HepG2 (cell line): ENCODE measurements at regions not wholly inside any gene's neighbourhood (a gene's known extent, or its start where the extent isn't known, plus 50 kb on each side); places are given as distances from the start of the nearest gene placed in this dataset.

Source experiments
- ATAC-seq: fragments of 200-7000 bp; cut with Tn5 transposase; 3 replicates; pipeline ENCODE4 v1.9.1; 2020; ENCODE audit warnings: mild to moderate bottlenecking, moderate library complexity
- BruUV-seq: library from RNA; stranded (reverse); fragments of 400-500 nt; replicated peaks from 2 replicates; lab custom pipeline; 2021; lab: Mats Ljungman, UMichigan
- CTCF ChIA-PET: fragments of 300-600 bp; formaldehyde crosslinking; extraction: SDS; loops from one replicate; lab custom pipeline; 2021; ENCODE audit warnings: low total read pairs, inconsistent platforms, low intra/inter-chr PET ratio; lab: Yijun Ruan, JAX
- POLR2A ChIA-PET: fragments of 350-600 bp; sonication (Branson Sonifier 250); formaldehyde crosslinking; loops from one replicate; lab custom pipeline; 2020; ENCODE audit warnings: antibody characterized with exemption, inconsistent platforms; lab: Yijun Ruan, JAX
- DNase-seq: peaks from one replicate; pipeline ENCODE4 v3.0.0-alpha.2; 2015; ENCODE audit warnings: low spot score
- FAIRE-seq: peaks from 3 replicates; lab custom pipeline; 2011; peaks lifted over from hg19 to GRCh38; lab: Jason Lieb, UNC
- H2AFZ ChIP-seq: one replicate; pipeline ENCODE4 v1.6.1; 2011; ENCODE audit warnings: low read length, inconsistent platforms
- H3K27ac ChIP-seq: fragments of 300-600 bp; 3 replicates; pipeline ENCODE4 v1.8.0; 2011; ENCODE audit warnings: mixed run types, mild to moderate bottlenecking, mixed read lengths, low read length, inconsistent platforms; ENCODE audit not compliant: insufficient read depth; ENCODE audit errors: extremely low read length
- H3K27me3 ChIP-seq, 2 experiments: fragments of 200-600 bp in 1 of 2; 2 replicates in 1 of 2; 3 replicates in 1 of 2; pipeline versions ENCODE4 v1.6.0 to v1.8.0; 2011; ENCODE audit warnings: low read length in 2 of 2, mild to moderate bottlenecking in 2 of 2, moderate library complexity in 2 of 2, inconsistent platforms in 1 of 2; ENCODE audit not compliant: insufficient read depth in 2 of 2, control insufficient read depth in 1 of 2
- H3K36me3 ChIP-seq, 2 experiments: fragments of 200-600 bp in 1 of 2; replicated peaks in 1 of 2; 2 replicates in 1 of 2; 3 replicates in 1 of 2; pipeline versions ENCODE4 v1.5.1 to v1.8.0; 2011; ENCODE audit warnings: low read length in 2 of 2, inconsistent platforms in 1 of 2; ENCODE audit not compliant: insufficient read depth in 2 of 2, control insufficient read depth in 1 of 2
- H3K4me1 ChIP-seq: 2 replicates; pipeline ENCODE4 v1.5.1; 2012; ENCODE audit warnings: low read length, inconsistent platforms; ENCODE audit not compliant: insufficient read depth
- H3K4me2 ChIP-seq: 2 replicates; pipeline ENCODE4 v1.6.0; 2011; ENCODE audit warnings: low read depth, low read length, inconsistent platforms
- H3K4me3 ChIP-seq, 3 experiments: fragments of 200-600 bp in 1 of 3; sonication (generic), shearing (Covaris generic) in 1 of 3; replicated peaks in 1 of 3; 2 replicates each; pipeline ENCODE4 v1.5.1; 2011 to 2016; ENCODE audit warnings: low read length in 3 of 3, inconsistent platforms in 2 of 3, low read depth in 2 of 3, mild to moderate bottlenecking in 2 of 3, control low read depth in 1 of 3, mixed read lengths in 1 of 3; ENCODE audit not compliant: insufficient read depth in 1 of 3
- H3K79me2 ChIP-seq: one replicate; pipeline ENCODE4 v1.6.1; 2011; ENCODE audit warnings: low read length, inconsistent platforms; ENCODE audit not compliant: insufficient read depth
- H3K9ac ChIP-seq: 2 replicates; pipeline ENCODE4 v1.6.0; 2011; ENCODE audit warnings: mild to moderate bottlenecking, low read depth, low read length, inconsistent platforms; ENCODE audit not compliant: insufficient read depth
- H3K9me3 ChIP-seq: 2 replicates; pipeline ENCODE4 v1.5.1; 2012; ENCODE audit warnings: mild to moderate bottlenecking, low read length
- H4K20me1 ChIP-seq: 2 replicates; pipeline ENCODE4 v1.6.0; 2011; ENCODE audit warnings: inconsistent platforms, mild to moderate bottlenecking, low read length, moderate library complexity; ENCODE audit not compliant: insufficient read depth
- CENPT ChIP-seq: sonication (generic); formaldehyde crosslinking; IDR thresholded peaks from 2 replicates; pipeline ENCODE4 v1.8.0; 2022; ENCODE audit warnings: low read depth, mild to moderate bottlenecking, moderate library complexity, missing genetic modification reagents
- DNMT1 ChIP-seq: sonication (generic); formaldehyde crosslinking; IDR thresholded peaks from 2 replicates; pipeline ENCODE4 v1.5.1; 2020; ENCODE audit warnings: mild to moderate bottlenecking, missing genetic modification reagents
- HOXA9 ChIP-seq: sonication (generic); formaldehyde crosslinking; IDR thresholded peaks from 2 replicates; pipeline ENCODE4 v1.8.1; 2022; ENCODE audit warnings: missing genetic modification reagents, mild to moderate bottlenecking, moderate library complexity, borderline replicate concordance
- POLR2G ChIP-seq: fragments of 200-400 bp; formaldehyde crosslinking; IDR thresholded peaks from 2 replicates; pipeline ENCODE4 v1.6.1; 2018; ENCODE audit warnings: mild to moderate bottlenecking, low read depth, low read length, moderate library complexity
- YEATS2 ChIP-seq: sonication (generic); formaldehyde crosslinking; IDR thresholded peaks from 2 replicates; pipeline ENCODE4 v1.4.0; 2020; ENCODE audit warnings: missing genetic modification reagents, borderline replicate concordance
- ZBTB7B ChIP-seq: sonication (generic); formaldehyde crosslinking; IDR thresholded peaks from 2 replicates; pipeline ENCODE4 v1.4.0; 2020; ENCODE audit warnings: missing genetic modification reagents
- ZIK1 ChIP-seq: sonication (generic); formaldehyde crosslinking; IDR thresholded peaks from 2 replicates; pipeline ENCODE4 v1.5.0; 2020; ENCODE audit warnings: mild to moderate bottlenecking, low read depth, missing genetic modification reagents, borderline replicate concordance
- ZNF546 ChIP-seq: sonication (generic); formaldehyde crosslinking; conservative IDR thresholded peaks from 2 replicates; pipeline ENCODE4 v1.8.1; 2023; ENCODE audit warnings: mild to moderate bottlenecking, missing genetic modification reagents
- WGBS: methylation state at CpG from one replicate; pipeline ENCODE4 v1.1.6; 2017; ENCODE audit warnings: low lambda C conversion rate; 5-methylcytosine and 5-hydroxymethylcytosine counted together
- in situ Hi-C: cut with HindIII; loops from 2 replicates; pipeline ENCODE4 v1.10.0; 2017; ENCODE audit warnings: low pct_unique_long_range_greater_than_20kb; ENCODE audit not compliant: extremely low pct_ligation_motif_present
- intact Hi-C: fragments of 100-400 bp; cut with micrococcal nuclease; formaldehyde crosslinking; loops from one replicate; pipeline ENCODE4 v1.10.0; 2022; ENCODE audit not compliant: unreplicated experiment
- TF ChIP-seq, protein P1 (sequence below): IDR thresholded peaks from 2 replicates; pipeline ENCODE4 v1.6.1; 2016; ENCODE audit warnings: missing compliant biosample characterization, missing genetic modification reagents, borderline replicate concordance
- TF ChIP-seq, protein P2 (sequence below): sonication (generic); formaldehyde crosslinking; IDR thresholded peaks from 2 replicates; pipeline ENCODE4 v1.4.0; 2020; ENCODE audit warnings: missing genetic modification reagents, borderline replicate concordance

DNA sequence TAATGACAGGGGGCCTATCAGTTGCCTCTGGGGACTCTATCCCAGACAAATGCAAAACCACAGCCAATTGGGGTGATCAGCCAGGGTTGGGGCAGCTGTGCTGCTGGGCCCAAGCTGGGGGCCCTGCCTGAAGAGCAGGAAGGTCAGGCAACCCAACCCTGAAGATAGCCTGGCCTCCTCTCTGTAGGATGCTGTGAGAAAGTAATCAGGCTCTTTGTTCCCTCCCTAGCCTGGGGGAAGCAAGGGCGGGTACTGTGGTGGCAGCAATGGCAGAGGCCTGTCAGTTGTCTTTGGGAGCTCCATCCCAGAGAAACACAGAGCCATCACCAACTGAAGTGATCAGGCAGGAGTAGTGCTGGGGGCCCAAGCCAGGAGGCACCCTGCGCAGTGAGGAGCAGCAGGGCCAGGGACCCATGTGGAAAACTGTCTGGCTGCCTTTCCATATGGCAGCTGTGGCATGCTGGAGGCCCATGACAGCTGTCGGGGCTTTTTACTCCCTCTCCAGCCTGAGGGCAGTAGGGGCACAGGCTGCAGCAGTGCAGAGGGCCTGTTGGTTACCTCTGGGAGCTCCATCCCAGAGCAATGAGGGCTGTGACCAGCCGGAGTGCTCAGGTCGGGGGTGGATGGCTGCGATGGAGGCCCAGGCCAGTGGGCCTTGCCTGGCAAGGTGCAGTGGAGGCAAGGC lies 73.6 kb upstream of the ATP12A start:
- DNase-seq (no peak), ATAC-seq (no peak; the same call in 2 of the 3 replicates)
- H3K9ac ChIP-seq: no peak overlapping the region
- H3K4me2 ChIP-seq: no peak overlapping the region
- BruUV-seq: no TSS peak
- intact Hi-C loops: loop anchor here (1.0 to 10.0 kb wide), 2 partner anchors 65 to 118 kb away; no protein-coding TSS in a partner anchor
- no peaks in the 10 kb centered on the region for H3K9me3 ChIP-seq
- H3K4me1 ChIP-seq: no peaks in the 10 kb centered on the region
- TF ChIP-seq, protein P1, sequence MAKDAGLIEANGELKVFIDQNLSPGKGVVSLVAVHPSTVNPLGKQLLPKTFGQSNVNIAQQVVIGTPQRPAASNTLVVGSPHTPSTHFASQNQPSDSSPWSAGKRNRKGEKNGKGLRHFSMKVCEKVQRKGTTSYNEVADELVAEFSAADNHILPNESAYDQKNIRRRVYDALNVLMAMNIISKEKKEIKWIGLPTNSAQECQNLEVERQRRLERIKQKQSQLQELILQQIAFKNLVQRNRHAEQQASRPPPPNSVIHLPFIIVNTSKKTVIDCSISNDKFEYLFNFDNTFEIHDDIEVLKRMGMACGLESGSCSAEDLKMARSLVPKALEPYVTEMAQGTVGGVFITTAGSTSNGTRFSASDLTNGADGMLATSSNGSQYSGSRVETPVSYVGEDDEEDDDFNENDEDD (CRISPR knock-in tag): no peak
- no peak for TF ChIP-seq CENPT
- TF ChIP-seq ZNF546 (CRISPR knock-in tag): no peak
- no peak for TF ChIP-seq ZIK1
- no peak for TF ChIP-seq POLR2G
- TF ChIP-seq DNMT1 (CRISPR knock-in tag): no peak
- TF ChIP-seq, protein P2, sequence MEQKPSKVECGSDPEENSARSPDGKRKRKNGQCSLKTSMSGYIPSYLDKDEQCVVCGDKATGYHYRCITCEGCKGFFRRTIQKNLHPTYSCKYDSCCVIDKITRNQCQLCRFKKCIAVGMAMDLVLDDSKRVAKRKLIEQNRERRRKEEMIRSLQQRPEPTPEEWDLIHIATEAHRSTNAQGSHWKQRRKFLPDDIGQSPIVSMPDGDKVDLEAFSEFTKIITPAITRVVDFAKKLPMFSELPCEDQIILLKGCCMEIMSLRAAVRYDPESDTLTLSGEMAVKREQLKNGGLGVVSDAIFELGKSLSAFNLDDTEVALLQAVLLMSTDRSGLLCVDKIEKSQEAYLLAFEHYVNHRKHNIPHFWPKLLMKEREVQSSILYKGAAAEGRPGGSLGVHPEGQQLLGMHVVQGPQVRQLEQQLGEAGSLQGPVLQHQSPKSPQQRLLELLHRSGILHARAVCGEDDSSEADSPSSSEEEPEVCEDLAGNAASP (CRISPR knock-in tag): no peak
- TF ChIP-seq ZBTB7B (CRISPR knock-in tag): no peak
- TF ChIP-seq YEATS2 (CRISPR knock-in tag): no peak
- no peak for TF ChIP-seq HOXA9 (CRISPR knock-in tag)
- TF ChIP-seq, all 625 proteins: peak for 0
- ChIA-PET CTCF (interaction anchor here (1.0 to 2.6 kb wide), 4 partner anchors 19 to 121 kb away, joined by 3 to 8 read pairs (median 4); no protein-coding TSS in a partner anchor), POLR2A (no interaction called here)
- Histone ChIP-seq H3K36me3 (no peaks in the 10 kb centered on the region), H3K27me3 (peaks cover 0 to 3% of the 10 kb centered on the region in 2 experiments; a peak in 1 of 5 replicates), H3K79me2 (no peaks in the 10 kb centered on the region), H3K27ac (no peak overlapping the region), H3K4me3 (no peak overlapping the region), H2AFZ (no peak overlapping the region), H4K20me1 (no peaks in the 10 kb centered on the region)
- 56% methylated on average over 4 of the region's 6 CpGs for WGBS
- in situ Hi-C loops: loop anchor here (5.0 kb wide), 1 partner anchor 66 kb away; no protein-coding TSS in a partner anchor
- no peak for FAIRE-seq
